Embryonic facial prominence (tissue), 1 donor: ENCODE measurements at regions not wholly inside any gene's neighbourhood (a gene's known extent, or its start where the extent isn't known, plus 50 kb on each side); places are given as distances from the start of the nearest gene placed in this dataset.
"Not testable (repeated sequence)": the region's sequence is repeated elsewhere in the genome, so short reads cannot be mapped to it uniquely, and the experiment has no call there.

Source experiments
- DNase-seq: peaks from one replicate; pipeline ENCODE4 v3.0.0-alpha.2; 2016; ENCODE audit errors: extremely low spot score

- no peak for DNase-seq
Observed at GRCh38 chr1:64318428-64318827, 115.0 kb downstream of the UBE2U start.

- DNase-seq = no peak
Observed at GRCh38 chr1:64320007-64320406, 116.6 kb downstream of the UBE2U start.

- no peak for DNase-seq
Observed at GRCh38 chr1:64320470-64320869, 117.0 kb downstream of the UBE2U start.

GRCh38 chr1:64320922-64321614 is 117.6 kb downstream of the UBE2U start:
- DNase-seq = no peak

- DNase-seq = no peak
Observed at GRCh38 chr1:64323054-64323453, 119.6 kb downstream of the UBE2U start.

- DNase-seq = no peak
Observed at GRCh38 chr1:64323882-64324281, 120.5 kb downstream of the UBE2U start.

GRCh38 chr1:64325856-64326255 is 122.4 kb downstream of the UBE2U start:
- DNase-seq = no peak

- DNase-seq = no peak
Observed at GRCh38 chr1:64327119-64327518, 123.7 kb downstream of the UBE2U start.

GRCh38 chr1:64328193-64328592 is 124.8 kb downstream of the UBE2U start:
- no peak for DNase-seq

- DNase-seq = no peak
Observed at GRCh38 chr1:64330839-64331238, 127.4 kb downstream of the UBE2U start.

- DNase-seq = no peak
Observed at GRCh38 chr1:64335636-64336035, 132.2 kb downstream of the UBE2U start.

- DNase-seq = no peak
Observed at GRCh38 chr1:64337475-64337874, 132.5 kb upstream of the CACHD1 start.

GRCh38 chr1:64337926-64338325 is 132.0 kb upstream of the CACHD1 start:
- peak; percentile 37 for DNase-seq

GRCh38 chr1:64340361-64340760 is 129.6 kb upstream of the CACHD1 start:
- DNase-seq = no peak

- DNase-seq = no peak
Observed at GRCh38 chr1:64343105-64343822, 126.7 kb upstream of the CACHD1 start.

- no peak for DNase-seq
Observed at GRCh38 chr1:64343823-64344190, 126.1 kb upstream of the CACHD1 start.

GRCh38 chr1:64348270-64348960 is 121.5 kb upstream of the CACHD1 start:
- no peak for DNase-seq

- no peak for DNase-seq
Observed at GRCh38 chr1:64348961-64349648, 120.8 kb upstream of the CACHD1 start.

GRCh38 chr1:64355534-64355933 is 114.4 kb upstream of the CACHD1 start:
- DNase-seq = not testable (repeated sequence)

- DNase-seq = no peak
Observed at GRCh38 chr1:64356636-64357256, 113.2 kb upstream of the CACHD1 start.

- DNase-seq = no peak
Observed at GRCh38 chr1:64357422-64357821, 112.5 kb upstream of the CACHD1 start.

GRCh38 chr1:64358692-64359091 is 111.2 kb upstream of the CACHD1 start:
- DNase-seq = no peak
